ENCODE measurements at regions not wholly inside any gene's neighbourhood (a gene's known extent, or its start where the extent isn't known, plus 50 kb on each side); places are given as distances from the start of the nearest gene placed in this dataset.

GRCh38 chr14:26859483-26859882 is 261.6 kb upstream of the NOVA1 start:
- TF ChIP-seq YY1 (IDR thresholded peaks at IDR 0.05; ENCODE audit: insufficient read depth, insufficient read length) (no peak), ZNF274 (IDR thresholded peaks at IDR 0.05; ENCODE audit: low read depth, low read length) (no peak), SUZ12 (IDR thresholded peaks at IDR 0.05; ENCODE audit: extremely low read depth, insufficient read depth, insufficient read length) (no peak)
